ENCODE measurements at regions not wholly inside any gene's neighbourhood (a gene's known extent, or its start where the extent isn't known, plus 50 kb on each side); places are given as distances from the start of the nearest gene placed in this dataset.

- intact Hi-C loops (cut with micrococcal nuclease): no loop called here
- H3K36me3 Mint-ChIP-seq: no peaks in the 10 kb centered on the region
- no peak for DNase-seq
- no peaks in the 10 kb centered on the region for H3K9me3 ChIP-seq (replicated peaks in 1 of 2; ENCODE audit: control insufficient read depth in 1 of 2, insufficient read depth in 1 of 2, low read length in 2 of 2)
- no peak overlapping the region for H3K27ac Mint-ChIP-seq
- no peaks in the 10 kb centered on the region for H4K20me1 ChIP-seq (ENCODE audit: insufficient read depth, low read length)
- no peak overlapping the region for H3K4me2 ChIP-seq (replicated peaks; ENCODE audit: extremely low read depth, low read length, poor library complexity, severe bottlenecking)
- no peak overlapping the region for H2AFZ ChIP-seq (ENCODE audit: insufficient read depth, low read depth, low read length, poor library complexity, severe bottlenecking)
- H3K27me3 Mint-ChIP-seq (ENCODE audit: low read depth in 3 of 3): peaks cover 0 to 1% (median 0%) of the 10 kb centered on the region in 3 donors
- no peak overlapping the region for H3K9ac ChIP-seq (ENCODE audit: insufficient read depth, low read length, poor library complexity, severe bottlenecking)
- no peaks in the 10 kb centered on the region for H3K27me3 ChIP-seq (ENCODE audit: control insufficient read depth in 2 of 2, insufficient read depth in 2 of 2, low read length in 2 of 2)
- 100% methylated on average over 1 of the region's 6 CpGs for whole genome bisulfite sequencing (ENCODE audit: insufficient coverage)
- no peak overlapping the region for H3K4me3 ChIP-seq (replicated peaks in 1 of 3; ENCODE audit: low read depth in 2 of 3, low read length in 3 of 3)
- TF ChIP-seq CTCF (IDR thresholded peaks at IDR 0.05): no peak
- no peak overlapping the region for H3K4me3 Mint-ChIP-seq
- H3K36me3 ChIP-seq (replicated peaks in 1 of 2; ENCODE audit: control insufficient read depth in 1 of 2, insufficient read depth in 2 of 2, low read length in 2 of 2): no peaks in the 10 kb centered on the region
- no peaks in the 10 kb centered on the region for H3K79me2 ChIP-seq (ENCODE audit: insufficient read depth, low read length)
- peaks cover 21% of the 10 kb centered on the region for H3K4me1 Mint-ChIP-seq
- no peaks in the 10 kb centered on the region for H3K9me3 Mint-ChIP-seq
- H3K4me1 ChIP-seq (ENCODE audit: control insufficient read depth in 1 of 2, insufficient read depth in 2 of 2, low read length in 2 of 2): peaks cover 14 to 21% of the 10 kb centered on the region in 2 donors
- no peak overlapping the region for H3K27ac ChIP-seq (ENCODE audit: low read depth in 1 of 2, low read length in 2 of 2)
Observed at GRCh38 chr9:107731115-107731762, 241.7 kb upstream of the KLF4 start.

- Mint-ChIP-seq H3K27ac (no peak overlapping the region), H3K4me1 (peaks cover 21% of the 10 kb centered on the region), H3K4me3 (no peak overlapping the region), H3K9me3 (no peaks in the 10 kb centered on the region), H3K27me3 (ENCODE audit: low read depth in 3 of 3) (peaks cover 0 to 1% (median 0%) of the 10 kb centered on the region in 3 donors), H3K36me3 (no peaks in the 10 kb centered on the region)
- Histone ChIP-seq H3K9ac (ENCODE audit: insufficient read depth, low read length, poor library complexity, severe bottlenecking) (no peak overlapping the region), H3K9me3 (replicated peaks in 1 of 2; ENCODE audit: control insufficient read depth in 1 of 2, insufficient read depth in 1 of 2, low read length in 2 of 2) (no peaks in the 10 kb centered on the region), H3K27ac (ENCODE audit: low read depth in 1 of 2, low read length in 2 of 2) (no peak overlapping the region), H3K4me1 (ENCODE audit: control insufficient read depth in 1 of 2, insufficient read depth in 2 of 2, low read length in 2 of 2) (peaks cover 14 to 21% of the 10 kb centered on the region in 2 donors), H3K4me3 (replicated peaks in 1 of 3; ENCODE audit: low read depth in 2 of 3, low read length in 3 of 3) (no peak overlapping the region), H3K4me2 (replicated peaks; ENCODE audit: extremely low read depth, low read length, poor library complexity, severe bottlenecking) (no peak overlapping the region), H2AFZ (ENCODE audit: insufficient read depth, low read depth, low read length, poor library complexity, severe bottlenecking) (no peak overlapping the region), H3K79me2 (ENCODE audit: insufficient read depth, low read length) (no peaks in the 10 kb centered on the region), H3K36me3 (replicated peaks in 1 of 2; ENCODE audit: control insufficient read depth in 1 of 2, insufficient read depth in 2 of 2, low read length in 2 of 2) (no peaks in the 10 kb centered on the region), H3K27me3 (ENCODE audit: control insufficient read depth in 2 of 2, insufficient read depth in 2 of 2, low read length in 2 of 2) (no peaks in the 10 kb centered on the region), H4K20me1 (ENCODE audit: insufficient read depth, low read length) (no peaks in the 10 kb centered on the region)
- 100% methylated on average over 1 of the region's 1 CpG for WGBS (ENCODE audit: insufficient coverage)
- no peak for TF ChIP-seq CTCF (IDR thresholded peaks at IDR 0.05)
- no peak for DNase-seq
- intact Hi-C loops (cut with micrococcal nuclease): no loop called here
Observed at GRCh38 chr9:107730666-107731065, 241.1 kb upstream of the KLF4 start.

All from CD14-positive monocyte (primary cell).